ENCODE measurements at regions not wholly inside any gene's neighbourhood (a gene's known extent, or its start where the extent isn't known, plus 50 kb on each side); places are given as distances from the start of the nearest gene placed in this dataset.

GRCh38 chr10:85548034-85548433, 818.6 kb downstream of the GRID1 start:
- no peak for DNase-seq (ENCODE audit: low read depth)

Data from stimulated activated CD8-positive, alpha-beta memory T cell treated with anti-CD3 and anti-CD28 coated beads, Interleukin-4, amount 100 ng/mL, for 24 hours (primary cell).